Liver (tissue), 8 donors: ENCODE measurements at regions not wholly inside any gene's neighbourhood (a gene's known extent, or its start where the extent isn't known, plus 50 kb on each side); places are given as distances from the start of the nearest gene placed in this dataset.

Source experiments
- DNase-seq: peaks from one replicate; pipeline ENCODE4 v3.0.0-alpha.2; 2017; ENCODE audit warnings: low spot score
- H3K27ac ChIP-seq, 2 donors: one replicate each; pipeline ENCODE4 v1.7.0; 2013; ENCODE audit warnings: inconsistent platforms in 2 of 2, low read length in 2 of 2, control low read depth in 1 of 2, low read depth in 1 of 2, mild to moderate bottlenecking in 1 of 2
- H3K27me3 ChIP-seq, 4 donors: one replicate each; pipeline versions ENCODE4 v1.6.1 to v1.7.0; 2013; ENCODE audit warnings: low read length in 3 of 4, inconsistent platforms in 1 of 4, mild to moderate bottlenecking in 1 of 4, moderate library complexity in 1 of 4; ENCODE audit not compliant: control insufficient read depth in 4 of 4, insufficient read depth in 4 of 4
- H3K36me3 ChIP-seq, 4 donors: one replicate each; pipeline versions ENCODE4 v1.6.1 to v1.7.0; 2013; ENCODE audit warnings: low read length in 3 of 4, mild to moderate bottlenecking in 3 of 4, low read depth in 1 of 4, moderate library complexity in 1 of 4; ENCODE audit not compliant: control insufficient read depth in 4 of 4, insufficient read depth in 3 of 4
- H3K4me1 ChIP-seq, 4 donors: one replicate each; pipeline versions ENCODE4 v1.6.1 to v1.7.0; 2013; ENCODE audit warnings: low read length in 3 of 4, mild to moderate bottlenecking in 3 of 4, moderate library complexity in 1 of 4; ENCODE audit not compliant: control insufficient read depth in 4 of 4, insufficient read depth in 4 of 4
- H3K4me3 ChIP-seq, 3 donors: one replicate each; pipeline versions ENCODE4 v1.6.1 to v1.7.0; 2013; ENCODE audit warnings: low read length in 3 of 3, control low read depth in 1 of 3, low read depth in 1 of 3, mild to moderate bottlenecking in 1 of 3
- H3K9ac ChIP-seq, 2 donors: one replicate each; pipeline ENCODE4 v1.7.0; 2013; ENCODE audit warnings: low read length in 2 of 2, mild to moderate bottlenecking in 2 of 2, moderate library complexity in 2 of 2, control low read depth in 1 of 2, low read depth in 1 of 2
- H3K9me3 ChIP-seq, 4 donors: one replicate each; pipeline versions ENCODE4 v1.6.1 to v1.7.0; 2013; ENCODE audit warnings: low read length in 3 of 4; ENCODE audit not compliant: control insufficient read depth in 4 of 4
- CTCF ChIP-seq: fragments of 150-350 bp; IDR thresholded peaks from 2 replicates; pipeline ENCODE4 v1.5.1; 2017; ENCODE audit warnings: improper control_type of control experiment, low read depth, low read length; ENCODE audit not compliant: missing input control
- EGR1 ChIP-seq, 2 donors: IDR thresholded peaks; 2 replicates each; pipeline ENCODE4 v1.6.1; 2016 to 2018; ENCODE audit warnings: antibody characterized with exemption in 2 of 2, low read depth in 2 of 2
- FOXA1 ChIP-seq: IDR thresholded peaks from 2 replicates; pipeline ENCODE4 v1.6.1; 2016; ENCODE audit warnings: antibody characterized with exemption
- FOXA2 ChIP-seq: IDR thresholded peaks from 2 replicates; pipeline ENCODE4 v1.6.1; 2016; ENCODE audit warnings: antibody characterized with exemption
- GABPA ChIP-seq, 2 donors: IDR thresholded peaks in 1 of 2; conservative IDR thresholded peaks in 1 of 2; 2 replicates each; pipeline ENCODE4 v1.6.1; 2016; ENCODE audit warnings: antibody characterized with exemption in 2 of 2, mild to moderate bottlenecking in 1 of 2, moderate library complexity in 1 of 2
- HNF4A ChIP-seq, 2 donors: conservative IDR thresholded peaks; 2 replicates each; pipeline ENCODE4 v1.6.1; 2016; ENCODE audit warnings: antibody characterized with exemption in 2 of 2, mild to moderate bottlenecking in 2 of 2
- JUND ChIP-seq, 2 donors: IDR thresholded peaks; 2 replicates each; pipeline ENCODE4 v1.6.1; 2016; ENCODE audit warnings: antibody characterized with exemption in 2 of 2
- NR2F2 ChIP-seq: IDR thresholded peaks from 2 replicates; pipeline ENCODE4 v1.6.1; 2016; ENCODE audit warnings: antibody characterized with exemption
- RAD21 ChIP-seq, 2 donors: IDR thresholded peaks; 2 replicates each; pipeline ENCODE4 v1.6.1; 2016; ENCODE audit warnings: antibody characterized with exemption in 2 of 2, mild to moderate bottlenecking in 2 of 2
- RXRA ChIP-seq, 2 donors: IDR thresholded peaks; 2 replicates each; pipeline ENCODE4 v1.6.1; 2017 to 2018; ENCODE audit warnings: antibody characterized with exemption in 2 of 2, mild to moderate bottlenecking in 1 of 2
- SP1 ChIP-seq: IDR thresholded peaks from 2 replicates; pipeline ENCODE4 v1.6.1; 2018; ENCODE audit warnings: antibody characterized with exemption, mild to moderate bottlenecking
- TAF1 ChIP-seq: conservative IDR thresholded peaks from 2 replicates; pipeline ENCODE4 v1.6.1; 2016; ENCODE audit warnings: antibody characterized with exemption, mild to moderate bottlenecking
- YY1 ChIP-seq: IDR thresholded peaks from 2 replicates; pipeline ENCODE4 v1.6.1; 2016; ENCODE audit warnings: antibody characterized with exemption, mild to moderate bottlenecking
- WGBS: extraction: QIAGEN DNeasy Blood & Tissue Kit; methylation state at CpG from one replicate; pipeline ENCODE4 v1.1.7; 2013; 5-methylcytosine and 5-hydroxymethylcytosine counted together
- TF ChIP-seq, protein P1 (sequence below): IDR thresholded peaks from 2 replicates; pipeline ENCODE4 v1.6.1; 2016; ENCODE audit warnings: antibody characterized with exemption
- TF ChIP-seq, protein P2 (sequence below): IDR thresholded peaks from 2 replicates; pipeline ENCODE4 v1.6.1; 2016; ENCODE audit warnings: antibody characterized with exemption
- TF ChIP-seq, protein P3 (sequence below): IDR thresholded peaks from 2 replicates; pipeline ENCODE4 v1.6.1; 2016; ENCODE audit warnings: antibody characterized with exemption, mild to moderate bottlenecking
- donor health status: healthy.
- donor health status: healthy.
- donor health status: healthy.
- donor health status: healthy.
- donor health status: healthy.

GRCh38 chr4:27194599-27195176 lies 334.0 kb downstream of the STIM2 start:
- WGBS = 48% methylated on average over 2 of the region's 2 CpGs
- no peak for TF ChIP-seq EGR1 (IDR thresholded peaks at IDR 0.05; ENCODE audit: low read depth in 2 of 2)
- TF ChIP-seq, protein P1, sequence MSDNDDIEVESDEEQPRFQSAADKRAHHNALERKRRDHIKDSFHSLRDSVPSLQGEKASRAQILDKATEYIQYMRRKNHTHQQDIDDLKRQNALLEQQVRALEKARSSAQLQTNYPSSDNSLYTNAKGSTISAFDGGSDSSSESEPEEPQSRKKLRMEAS = no peak
- TF ChIP-seq TAF1 = no peak
- no peak for TF ChIP-seq RXRA (IDR thresholded peaks at IDR 0.05)
- TF ChIP-seq FOXA1 = no peak
- no peaks in the 10 kb centered on the region for H3K9me3 ChIP-seq
- H3K9ac ChIP-seq = no peak overlapping the region
- H3K27ac ChIP-seq = no peak overlapping the region
- no peaks in the 10 kb centered on the region for H3K36me3 ChIP-seq
- H3K4me1 ChIP-seq = no peaks in the 10 kb centered on the region
- H3K27me3 ChIP-seq = peaks cover 0 to 4% (median 0%) of the 10 kb centered on the region in 4 donors
- H3K4me3 ChIP-seq = no peak overlapping the region
- no peak for DNase-seq

DNA sequence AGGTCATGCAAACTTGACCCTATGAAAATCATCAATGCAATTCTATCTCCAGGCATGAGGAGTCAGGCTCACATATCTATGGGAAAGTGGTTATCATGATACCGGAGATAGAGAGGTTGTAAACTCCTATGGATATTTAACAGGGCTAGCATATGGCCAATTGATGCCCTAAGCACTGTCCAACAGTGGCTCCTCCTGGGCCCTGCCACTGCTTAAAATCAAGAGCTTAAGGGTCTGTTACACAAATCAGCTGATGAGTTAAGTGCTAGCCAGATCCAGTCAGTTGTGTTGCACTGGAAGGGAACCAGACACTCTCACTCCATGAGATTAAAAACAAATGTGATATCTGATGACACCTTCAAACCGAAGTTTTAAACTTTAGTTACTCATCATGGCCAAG lies 337.6 kb downstream of the STIM2 start:
- H3K4me1 ChIP-seq = no peaks in the 10 kb centered on the region
- H3K36me3 ChIP-seq = no peaks in the 10 kb centered on the region
- H3K27me3 ChIP-seq = no peaks in the 10 kb centered on the region
- H3K9ac ChIP-seq = no peak overlapping the region
- DNase-seq = no peak
- no peak overlapping the region for H3K27ac ChIP-seq
- no peak overlapping the region for H3K4me3 ChIP-seq
- 35% methylated on average over 2 of the region's 2 CpGs for WGBS
- TF ChIP-seq GABPA (IDR thresholded peaks at IDR 0.05 in 1 of 2, conservative IDR thresholded peaks at IDR 0.05 in 1 of 2) = no peak
- TF ChIP-seq, protein P2, sequence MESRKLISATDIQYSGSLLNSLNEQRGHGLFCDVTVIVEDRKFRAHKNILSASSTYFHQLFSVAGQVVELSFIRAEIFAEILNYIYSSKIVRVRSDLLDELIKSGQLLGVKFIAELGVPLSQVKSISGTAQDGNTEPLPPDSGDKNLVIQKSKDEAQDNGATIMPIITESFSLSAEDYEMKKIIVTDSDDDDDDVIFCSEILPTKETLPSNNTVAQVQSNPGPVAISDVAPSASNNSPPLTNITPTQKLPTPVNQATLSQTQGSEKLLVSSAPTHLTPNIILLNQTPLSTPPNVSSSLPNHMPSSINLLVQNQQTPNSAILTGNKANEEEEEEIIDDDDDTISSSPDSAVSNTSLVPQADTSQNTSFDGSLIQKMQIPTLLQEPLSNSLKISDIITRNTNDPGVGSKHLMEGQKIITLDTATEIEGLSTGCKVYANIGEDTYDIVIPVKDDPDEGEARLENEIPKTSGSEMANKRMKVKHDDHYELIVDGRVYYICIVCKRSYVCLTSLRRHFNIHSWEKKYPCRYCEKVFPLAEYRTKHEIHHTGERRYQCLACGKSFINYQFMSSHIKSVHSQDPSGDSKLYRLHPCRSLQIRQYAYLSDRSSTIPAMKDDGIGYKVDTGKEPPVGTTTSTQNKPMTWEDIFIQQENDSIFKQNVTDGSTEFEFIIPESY = no peak
- no peak for TF ChIP-seq RAD21 (IDR thresholded peaks at IDR 0.05)
- TF ChIP-seq, protein P3, sequence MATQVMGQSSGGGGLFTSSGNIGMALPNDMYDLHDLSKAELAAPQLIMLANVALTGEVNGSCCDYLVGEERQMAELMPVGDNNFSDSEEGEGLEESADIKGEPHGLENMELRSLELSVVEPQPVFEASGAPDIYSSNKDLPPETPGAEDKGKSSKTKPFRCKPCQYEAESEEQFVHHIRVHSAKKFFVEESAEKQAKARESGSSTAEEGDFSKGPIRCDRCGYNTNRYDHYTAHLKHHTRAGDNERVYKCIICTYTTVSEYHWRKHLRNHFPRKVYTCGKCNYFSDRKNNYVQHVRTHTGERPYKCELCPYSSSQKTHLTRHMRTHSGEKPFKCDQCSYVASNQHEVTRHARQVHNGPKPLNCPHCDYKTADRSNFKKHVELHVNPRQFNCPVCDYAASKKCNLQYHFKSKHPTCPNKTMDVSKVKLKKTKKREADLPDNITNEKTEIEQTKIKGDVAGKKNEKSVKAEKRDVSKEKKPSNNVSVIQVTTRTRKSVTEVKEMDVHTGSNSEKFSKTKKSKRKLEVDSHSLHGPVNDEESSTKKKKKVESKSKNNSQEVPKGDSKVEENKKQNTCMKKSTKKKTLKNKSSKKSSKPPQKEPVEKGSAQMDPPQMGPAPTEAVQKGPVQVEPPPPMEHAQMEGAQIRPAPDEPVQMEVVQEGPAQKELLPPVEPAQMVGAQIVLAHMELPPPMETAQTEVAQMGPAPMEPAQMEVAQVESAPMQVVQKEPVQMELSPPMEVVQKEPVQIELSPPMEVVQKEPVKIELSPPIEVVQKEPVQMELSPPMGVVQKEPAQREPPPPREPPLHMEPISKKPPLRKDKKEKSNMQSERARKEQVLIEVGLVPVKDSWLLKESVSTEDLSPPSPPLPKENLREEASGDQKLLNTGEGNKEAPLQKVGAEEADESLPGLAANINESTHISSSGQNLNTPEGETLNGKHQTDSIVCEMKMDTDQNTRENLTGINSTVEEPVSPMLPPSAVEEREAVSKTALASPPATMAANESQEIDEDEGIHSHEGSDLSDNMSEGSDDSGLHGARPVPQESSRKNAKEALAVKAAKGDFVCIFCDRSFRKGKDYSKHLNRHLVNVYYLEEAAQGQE = no peak
- TF ChIP-seq CTCF = no peak
- no peak for TF ChIP-seq EGR1 (IDR thresholded peaks at IDR 0.05; ENCODE audit: low read depth in 2 of 2)
- no peak for TF ChIP-seq RXRA (IDR thresholded peaks at IDR 0.05)
- no peak for TF ChIP-seq NR2F2
- TF ChIP-seq SP1 = no peak
- TF ChIP-seq JUND (IDR thresholded peaks at IDR 0.05) = no peak
- TF ChIP-seq FOXA2 = no peak
- no peak for TF ChIP-seq HNF4A (conservative IDR thresholded peaks at IDR 0.05)
- TF ChIP-seq YY1 = no peak
- no peaks in the 10 kb centered on the region for H3K9me3 ChIP-seq
